GM12878 (cell line): ENCODE measurements at regions not wholly inside any gene's neighbourhood (a gene's known extent, or its start where the extent isn't known, plus 50 kb on each side); places are given as distances from the start of the nearest gene placed in this dataset.

Experiments
- CBX3 ChIP-seq: fragments of 200-600 bp; sonication (generic); IDR thresholded peaks from 2 replicates; pipeline ENCODE4 v1.6.1; 2016; ENCODE audit warnings: low read depth, borderline replicate concordance
- CHD1 ChIP-seq: IDR thresholded peaks from 2 replicates; pipeline ENCODE4 v1.6.1; 2012; ENCODE audit warnings: low read depth, low read length, improper control_type of control experiment
- MXI1 ChIP-seq: fragments of 150-350 bp; IDR thresholded peaks from 2 replicates; pipeline ENCODE4 v1.6.1; 2011; ENCODE audit warnings: low read depth, mild to moderate bottlenecking, inconsistent platforms, low read length, improper control_type of control experiment
- SMAD1 ChIP-seq: fragments of 450-650 bp; IDR thresholded peaks from 2 replicates; pipeline ENCODE4 v1.6.1; 2018; ENCODE audit warnings: mild to moderate bottlenecking, low read depth; ENCODE audit not compliant: partially characterized antibody
- ZBTB4 ChIP-seq: fragments of 450-650 bp; formaldehyde crosslinking; IDR thresholded peaks from 2 replicates; pipeline ENCODE4 v1.4.0; 2022; ENCODE audit warnings: mild to moderate bottlenecking, moderate library complexity
- ZSCAN29 ChIP-seq: fragments of 450-650 bp; IDR thresholded peaks from 2 replicates; pipeline ENCODE4 v1.6.1; 2017; ENCODE audit warnings: mild to moderate bottlenecking, moderate library complexity

- TF ChIP-seq SMAD1 (no peak), MXI1 (no peak), ZBTB4 (CRISPR knock-in tag) (no peak), ZSCAN29 (no peak), CHD1 (no peak), CBX3 (no peak)
These were observed 243.2 kb upstream of the MON1B start for GRCh38 chr16:76947749-76948148.
